Cardiac septum (tissue), 1 donor: ENCODE measurements at regions not wholly inside any gene's neighbourhood (a gene's known extent, or its start where the extent isn't known, plus 50 kb on each side); places are given as distances from the start of the nearest gene placed in this dataset.
"Not testable (repeated sequence)": the region's sequence is repeated elsewhere in the genome, so short reads cannot be mapped to it uniquely, and the experiment has no call there.

Experiments used
- DNase-seq: peaks from one replicate; pipeline ENCODE4 v3.0.0-alpha.2; 2020; ENCODE audit warnings: low spot score
- intact Hi-C: fragments of 100-400 bp; cut with DNase I; formaldehyde crosslinking; loops from one replicate; pipeline ENCODE4 v1.14.0; 2022
- donor health status: DM: no; HTN: no; CAD: no.

DNA sequence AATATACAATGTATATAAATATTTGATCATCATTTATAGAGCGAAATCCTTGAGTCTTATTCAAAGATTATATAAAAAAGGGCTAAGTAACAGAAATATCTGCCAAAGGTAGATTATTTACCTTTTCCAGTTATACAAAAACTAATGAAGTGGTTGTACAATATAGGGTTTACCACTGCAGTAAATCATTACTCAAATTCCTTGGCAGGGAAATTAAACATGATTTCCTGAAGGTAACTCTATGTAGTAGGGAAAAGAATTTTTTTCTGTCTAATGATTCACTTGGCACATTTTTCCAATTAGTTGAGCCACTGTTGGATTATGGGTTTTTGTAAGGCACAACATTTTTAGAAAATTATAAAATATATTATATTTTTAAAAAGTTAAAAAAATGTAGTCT, 129.6 kb downstream of the NR2F2 start:
- intact Hi-C loops: no loop called here
- no peak for DNase-seq

DNA sequence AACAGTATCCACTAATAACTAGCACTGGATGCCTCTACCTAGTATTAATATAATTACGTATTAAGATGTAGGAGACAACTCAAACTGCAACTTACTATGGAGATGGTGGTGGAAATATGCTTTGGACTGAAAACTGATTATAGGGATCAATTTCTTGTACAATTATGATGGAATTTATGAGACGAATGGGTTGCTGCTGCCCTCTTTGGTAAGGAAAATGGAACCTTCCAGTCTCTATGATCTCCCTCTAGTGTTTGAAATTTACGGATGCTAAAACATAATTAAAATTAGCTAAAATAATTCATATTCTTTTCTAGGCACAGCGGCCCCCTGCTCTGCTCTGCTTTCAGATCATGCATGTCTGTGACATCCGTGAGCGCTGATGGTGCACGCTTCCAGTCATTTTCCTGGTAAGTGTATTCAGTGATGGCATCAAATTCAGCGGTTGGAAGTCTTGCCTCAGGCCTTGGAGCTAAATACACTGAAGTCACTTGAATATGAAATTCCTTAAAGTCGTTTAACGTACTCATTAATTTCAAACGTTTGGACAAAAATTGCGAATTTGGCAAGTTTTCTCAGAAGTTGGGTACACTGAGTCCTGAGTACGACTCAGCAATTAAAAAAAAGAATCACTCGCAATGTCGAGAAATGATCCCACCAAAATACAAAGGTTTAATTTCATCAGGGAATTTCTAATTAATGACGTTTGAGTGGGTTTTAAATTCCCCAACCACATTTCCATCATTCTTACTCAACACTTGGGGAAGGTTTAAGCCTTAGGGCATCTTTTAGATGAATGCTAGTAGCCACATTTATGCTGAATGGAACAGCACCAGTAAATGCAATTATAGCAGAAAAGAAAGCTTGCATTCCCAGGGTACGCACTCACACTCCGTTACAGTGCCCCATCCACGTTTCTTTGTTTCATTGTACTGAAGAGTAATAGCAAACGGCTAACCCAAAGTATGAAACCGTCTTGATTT, 132.6 kb downstream of the NR2F2 start:
- intact Hi-C loops: no loop called here
- no peak for DNase-seq

DNA sequence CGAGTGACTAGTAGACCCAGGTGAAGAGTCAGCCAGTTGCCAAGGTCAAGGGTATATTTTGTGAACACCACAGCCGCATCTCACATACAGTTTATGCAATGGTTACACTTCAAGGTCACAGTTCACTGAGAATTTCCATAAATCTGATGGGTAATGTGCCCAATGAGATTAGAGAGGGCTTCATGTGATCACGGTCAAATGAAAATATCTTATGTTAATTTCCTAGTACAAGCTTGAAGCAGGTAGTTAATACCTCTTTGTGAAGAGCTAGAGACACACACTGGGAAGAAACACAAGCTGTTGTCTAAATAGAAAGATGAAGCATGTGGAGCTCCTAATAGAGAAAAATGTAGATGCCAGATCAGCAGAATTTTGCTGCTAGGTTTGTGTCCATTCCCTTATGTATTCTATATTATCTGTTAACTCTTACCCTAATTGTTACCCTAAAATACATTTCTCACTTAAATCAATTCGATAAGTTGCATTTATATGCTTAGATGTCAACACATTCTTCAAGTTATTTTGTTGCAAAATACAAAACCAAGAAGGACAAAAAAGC, 136.0 kb downstream of the NR2F2 start:
- no peak for DNase-seq
- intact Hi-C loops: no loop called here

DNA sequence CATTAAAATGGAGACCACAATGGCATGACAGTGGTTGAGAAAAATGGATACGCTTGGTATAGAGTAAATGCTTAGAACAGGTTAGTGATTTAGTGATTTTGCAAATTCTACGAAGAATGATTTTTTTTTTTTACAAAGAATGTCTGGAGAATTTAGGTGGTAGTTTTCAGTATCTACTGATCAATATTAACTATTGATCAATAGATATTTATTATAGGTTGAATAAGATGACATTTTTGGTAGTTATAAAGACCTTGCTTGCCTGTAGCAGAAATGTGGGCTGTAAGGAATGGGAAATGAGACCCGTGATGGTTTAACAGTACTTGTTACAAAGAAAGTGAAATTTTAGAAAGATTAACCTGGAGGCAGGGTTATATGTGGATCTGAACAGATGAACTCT, 137.5 kb downstream of the NR2F2 start:
- intact Hi-C loops: no loop called here

DNA sequence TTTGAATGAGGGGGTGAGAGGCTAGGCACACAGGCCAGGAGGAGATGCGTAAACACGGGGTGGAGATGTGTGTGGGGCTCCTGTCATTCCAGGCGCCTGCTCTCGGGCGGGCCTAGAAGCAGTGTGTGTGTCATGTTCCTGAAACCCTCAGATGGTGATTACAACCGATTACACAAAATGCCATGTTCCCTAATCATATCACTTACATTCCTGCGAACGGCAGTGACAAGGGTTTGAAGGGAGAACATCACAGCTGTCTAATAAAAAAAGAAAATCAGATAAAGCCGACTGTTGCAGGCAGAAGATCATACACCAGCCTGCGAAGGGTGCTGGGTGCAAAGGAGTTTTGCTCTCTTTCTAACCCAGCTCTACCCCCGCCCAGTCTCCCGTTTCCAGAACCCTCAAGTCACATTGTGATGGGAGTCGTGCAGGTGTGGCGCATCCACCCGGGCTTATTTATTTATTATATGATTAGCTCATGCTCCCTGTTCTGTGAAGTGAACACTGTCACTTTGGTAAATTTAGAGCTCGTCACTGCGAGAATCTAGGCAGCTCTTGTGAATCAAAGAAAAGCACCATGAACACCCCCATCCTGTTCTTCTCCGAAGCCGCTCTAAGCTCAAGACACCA, 140.3 kb downstream of the NR2F2 start:
- intact Hi-C loops: no loop called here
- no peak for DNase-seq

More for the DNA sequence above, 137.5 kb downstream of the NR2F2 start:
- DNase-seq: no peak

DNA sequence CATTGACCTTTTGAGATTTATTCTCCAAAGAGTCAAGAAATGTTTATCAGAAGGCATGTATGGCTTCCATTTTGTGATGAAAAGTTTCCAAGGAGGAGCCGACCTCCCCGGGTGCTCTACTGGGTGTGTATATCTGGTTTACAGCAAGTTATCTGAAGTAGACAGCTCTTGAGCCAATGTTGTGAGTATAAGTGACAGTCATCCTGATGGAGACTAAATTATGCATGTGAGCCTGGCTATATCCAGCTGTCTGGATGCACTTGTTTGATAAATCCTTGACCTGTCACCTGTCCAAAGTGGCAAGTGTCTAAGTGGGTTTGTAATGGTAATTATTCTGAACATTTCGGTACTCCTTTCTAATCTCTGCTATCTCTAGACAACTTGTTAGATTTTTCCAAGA, 142.2 kb downstream of the NR2F2 start:
- intact Hi-C loops: no loop called here
- no peak for DNase-seq

DNA sequence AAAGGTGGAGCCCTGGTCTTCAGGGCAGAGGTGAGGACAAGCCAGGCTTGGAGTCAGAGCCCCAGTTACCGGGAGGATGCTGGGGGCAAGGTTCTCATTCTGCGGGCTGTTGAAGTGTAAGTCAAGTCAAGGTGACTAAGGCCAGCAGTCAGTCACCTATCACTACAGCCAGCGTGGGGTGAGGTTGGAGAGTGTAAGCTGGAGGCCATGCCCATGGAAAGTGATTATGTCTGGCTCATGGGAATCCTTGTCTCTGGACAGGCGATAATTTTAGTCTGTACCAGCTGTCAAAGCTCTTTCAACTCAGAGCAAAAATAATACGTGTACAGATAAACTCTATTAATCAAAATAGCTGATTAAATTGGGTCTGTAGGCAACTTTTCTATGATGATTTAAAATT, 143.1 kb downstream of the NR2F2 start:
- intact Hi-C loops: no loop called here
- DNase-seq: no peak

DNA sequence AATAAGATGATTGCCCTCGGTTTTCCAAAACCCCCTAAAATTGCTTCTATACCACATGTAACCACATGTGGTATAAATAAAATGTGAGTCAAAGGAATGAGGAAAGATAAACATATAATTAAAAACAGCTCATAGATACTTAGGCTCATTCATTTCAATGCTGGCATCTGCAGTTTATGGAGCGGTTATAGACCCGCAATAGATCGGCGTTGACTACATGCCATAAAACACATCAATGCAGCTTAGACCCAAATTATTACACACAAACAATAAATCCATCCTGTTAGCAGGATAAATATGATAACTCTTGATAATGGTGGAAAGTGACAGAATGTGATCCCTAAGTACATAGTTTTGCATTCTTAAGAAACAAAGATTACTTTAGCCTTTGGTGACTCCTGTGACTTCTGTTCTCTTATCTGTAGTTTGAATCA, 143.7 kb downstream of the NR2F2 start:
- intact Hi-C loops: no loop called here

DNA sequence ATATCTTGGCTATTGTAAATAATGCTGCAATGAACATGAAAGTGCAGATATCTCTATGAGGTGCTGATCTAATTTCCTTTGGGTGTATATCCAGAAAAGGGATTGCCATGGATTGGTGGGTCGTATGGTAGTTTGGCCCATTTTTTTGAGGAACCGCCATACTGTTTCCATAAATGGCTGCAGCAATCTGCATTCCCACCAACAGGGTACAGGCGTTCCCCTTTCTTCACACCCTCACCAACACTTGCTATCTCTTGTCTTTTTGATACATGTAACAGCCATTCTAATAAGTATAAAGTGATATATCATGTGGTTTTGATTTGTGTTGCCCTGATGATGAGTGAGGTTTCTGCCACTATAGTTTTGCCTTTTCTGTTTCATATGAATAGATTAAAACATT, 146.7 kb downstream of the NR2F2 start:
- intact Hi-C loops: no loop called here
- DNase-seq: no peak

More for the DNA sequence above, 143.7 kb downstream of the NR2F2 start:
- DNase-seq: no peak

DNA sequence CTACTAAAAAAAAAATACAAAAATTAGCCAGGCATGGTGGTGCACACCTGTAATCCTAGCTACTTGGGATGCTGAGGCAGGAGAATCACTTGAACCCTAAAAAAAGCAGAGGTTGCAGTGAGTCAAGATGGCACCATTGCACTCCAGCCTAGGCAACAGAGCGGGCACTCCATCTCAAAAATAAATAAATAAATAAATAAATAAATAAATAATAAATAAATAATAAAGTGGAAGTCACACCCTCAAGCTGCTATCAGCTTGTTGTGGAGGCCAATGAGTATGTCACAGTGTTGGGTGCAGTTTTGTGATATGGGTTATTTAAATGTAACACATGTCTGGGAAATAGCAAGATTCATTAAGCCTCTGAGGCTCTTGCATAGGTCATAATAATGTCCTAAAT, 153.9 kb downstream of the NR2F2 start:
- intact Hi-C loops, DNase-seq: not testable (repeated sequence)

DNA sequence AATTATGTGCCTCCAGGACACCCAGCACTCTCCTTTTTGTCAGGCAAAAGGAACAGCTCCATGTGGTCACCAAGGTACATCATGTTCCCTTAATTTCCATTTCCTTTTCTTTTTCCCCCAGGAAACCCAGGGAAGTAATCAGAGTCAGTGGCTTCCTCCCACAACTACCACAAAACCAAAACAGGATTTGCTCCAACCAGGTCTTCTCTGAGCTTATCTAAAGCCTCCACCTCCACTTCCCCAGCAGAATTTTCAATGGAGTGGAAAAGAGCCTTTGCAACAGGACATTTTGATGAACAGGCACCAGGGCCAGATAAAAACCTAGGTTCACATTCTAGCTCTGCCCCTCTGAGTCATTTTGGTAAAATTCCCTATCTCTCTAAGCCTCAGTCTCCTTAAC, 154.3 kb downstream of the NR2F2 start:
- DNase-seq: no peak
- intact Hi-C loops: no loop called here

DNA sequence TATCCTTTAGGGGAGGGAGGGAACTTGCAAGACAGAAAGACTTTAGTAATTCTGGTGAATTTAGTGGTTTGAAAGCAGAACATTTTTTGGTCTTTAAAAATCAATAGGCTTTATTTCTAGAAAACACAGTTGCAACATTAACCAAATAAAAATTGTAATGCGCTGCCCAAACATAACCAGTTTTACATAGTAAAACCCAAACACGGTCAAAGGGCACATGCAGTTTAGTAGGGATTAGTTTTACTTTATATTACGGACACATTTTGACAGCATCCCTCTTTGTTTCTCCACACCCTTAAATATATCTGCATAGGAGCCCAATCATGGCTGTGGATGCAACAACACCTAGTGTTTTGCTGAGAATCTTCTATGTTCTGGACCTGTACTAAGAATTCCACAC, 156.7 kb downstream of the NR2F2 start:
- no peak for DNase-seq
- intact Hi-C loops: no loop called here

DNA sequence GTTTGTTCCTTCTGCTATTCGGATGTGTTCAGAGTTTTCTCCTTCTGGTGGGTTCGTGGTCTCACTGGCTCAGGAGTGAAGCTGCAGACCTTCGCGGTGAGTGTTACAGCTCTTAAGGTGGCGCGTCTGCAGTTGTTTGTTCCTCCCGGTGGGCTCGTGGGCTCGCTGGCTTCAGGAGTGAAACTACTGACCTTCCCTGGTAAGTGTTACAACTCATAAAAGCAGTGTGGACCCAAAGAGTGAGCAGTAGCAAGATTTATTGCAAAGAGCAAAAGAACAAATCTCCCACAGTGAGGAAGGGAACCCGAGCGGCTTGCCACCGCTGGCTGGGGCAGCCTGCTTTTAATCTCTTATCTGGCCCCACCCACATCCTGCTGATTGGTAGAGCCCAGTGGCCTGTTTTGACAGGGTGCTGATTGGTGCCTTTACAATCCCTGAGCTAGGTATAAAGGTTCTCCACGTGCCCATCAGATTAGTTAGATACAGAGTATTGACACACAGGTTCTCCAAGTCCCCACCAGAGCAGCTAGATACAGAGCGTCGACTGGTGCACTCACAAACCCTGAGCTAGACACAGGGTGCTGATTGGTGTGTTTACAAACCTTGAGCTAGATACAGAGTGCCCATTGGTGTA, 160.7 kb downstream of the NR2F2 start:
- intact Hi-C loops, DNase-seq: not testable (repeated sequence)

DNA sequence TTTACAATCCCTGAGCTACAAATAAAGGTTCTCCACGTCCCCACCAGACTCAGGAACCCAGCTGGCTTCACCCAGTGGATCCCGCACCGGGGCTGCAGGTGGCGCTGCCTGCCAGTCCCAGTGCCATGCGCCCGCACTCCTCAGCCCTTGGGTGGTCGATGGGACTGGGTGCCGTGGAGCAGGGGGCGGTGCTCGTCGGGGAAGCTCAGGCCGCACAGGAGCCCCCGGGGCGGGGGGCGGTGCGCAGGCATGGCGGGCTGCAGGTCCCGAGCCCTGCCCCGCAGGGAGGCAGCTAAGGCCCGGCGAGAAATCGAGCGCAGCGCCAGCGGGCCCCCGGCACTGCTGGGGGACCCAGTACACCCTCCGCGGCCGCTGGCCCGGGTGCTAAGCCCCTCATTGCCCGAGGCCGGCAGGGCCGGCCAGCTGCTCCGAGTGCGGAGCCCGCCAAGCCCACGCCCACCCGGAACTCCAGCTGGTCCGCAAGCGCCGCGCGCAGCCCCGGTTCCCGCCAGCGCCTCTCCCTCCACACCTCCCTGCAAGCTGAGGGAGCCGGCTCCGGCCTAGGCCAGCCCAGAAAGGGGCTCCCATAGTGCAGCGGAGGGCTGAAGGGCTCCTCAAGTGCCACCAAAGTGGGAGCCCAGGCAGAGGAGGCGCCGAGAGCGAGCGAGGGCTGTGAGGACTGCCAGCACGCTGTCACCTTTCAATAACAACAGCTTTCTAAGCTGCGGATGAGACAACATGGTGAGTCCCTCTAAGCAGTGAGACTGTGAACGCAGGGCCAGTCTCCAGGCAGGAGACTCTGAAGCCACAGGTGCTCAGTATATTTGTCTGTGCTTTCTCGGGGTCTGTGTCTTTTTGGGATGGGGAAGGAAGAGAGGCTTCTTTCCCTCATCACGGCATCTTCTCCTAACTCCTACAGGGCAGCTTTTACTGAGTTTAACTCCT, 161.5 kb downstream of the NR2F2 start:
- DNase-seq, intact Hi-C loops: not testable (repeated sequence)

DNA sequence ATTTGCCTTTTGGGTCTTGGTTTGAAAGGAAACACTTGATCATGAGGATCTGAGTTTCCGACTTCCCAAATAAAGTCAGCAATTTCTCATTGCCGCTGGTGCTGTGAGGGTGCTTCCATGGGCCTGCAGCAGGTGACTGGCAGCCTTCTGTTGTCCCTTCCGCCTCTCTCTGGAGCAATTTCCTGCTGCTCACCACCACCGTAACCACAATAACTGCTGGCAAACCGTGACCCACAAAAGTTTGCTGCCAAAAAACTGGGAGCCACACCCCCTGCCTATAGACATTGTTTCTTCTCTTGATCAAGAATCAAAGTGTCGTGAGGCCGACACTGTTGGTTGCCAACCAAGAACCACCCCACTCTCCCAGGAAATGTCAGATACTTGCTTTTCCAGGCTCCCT, 164.0 kb downstream of the NR2F2 start:
- no peak for DNase-seq
- intact Hi-C loops: no loop called here

DNA sequence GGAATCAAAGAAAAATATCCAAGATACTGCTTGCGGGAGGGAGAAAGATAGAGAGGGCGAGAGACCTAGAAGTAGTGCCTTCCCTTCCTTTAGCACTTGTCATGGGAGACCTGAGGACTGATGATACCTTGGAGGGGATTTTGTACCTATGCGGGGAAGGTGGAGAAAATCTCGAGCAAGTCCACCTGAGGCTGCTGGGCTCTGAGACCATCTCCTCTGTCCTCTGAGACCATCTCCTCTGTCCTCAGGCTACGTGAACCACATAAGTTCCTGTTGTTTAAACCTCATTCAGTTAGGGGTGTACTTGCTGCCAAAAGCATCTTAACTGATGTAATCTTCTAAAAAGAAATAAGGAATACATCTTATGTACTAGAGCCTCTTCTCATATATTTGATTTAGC, 164.9 kb downstream of the NR2F2 start:
- no peak for DNase-seq
- intact Hi-C loops: no loop called here

DNA sequence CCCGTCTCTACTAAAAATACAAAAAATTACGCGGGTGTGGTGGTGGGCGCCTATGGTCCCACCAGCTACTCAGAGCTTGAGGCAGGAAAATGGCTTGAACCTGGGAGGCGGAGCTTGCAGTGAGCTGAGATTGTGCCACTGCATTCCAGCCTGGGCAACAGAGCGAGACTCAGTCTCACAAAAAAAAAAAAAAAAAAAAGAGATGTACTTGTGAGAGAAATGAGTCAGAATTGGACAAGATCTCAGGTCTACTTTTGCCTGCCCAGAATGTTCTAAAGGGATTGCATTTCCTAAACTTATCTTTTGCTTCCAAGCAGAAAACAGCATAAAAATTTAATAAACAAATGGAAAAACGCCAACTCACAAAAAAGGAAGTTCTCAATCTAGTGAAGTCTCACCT, 167.5 kb downstream of the NR2F2 start:
- DNase-seq: no peak
- intact Hi-C loops: no loop called here

DNA sequence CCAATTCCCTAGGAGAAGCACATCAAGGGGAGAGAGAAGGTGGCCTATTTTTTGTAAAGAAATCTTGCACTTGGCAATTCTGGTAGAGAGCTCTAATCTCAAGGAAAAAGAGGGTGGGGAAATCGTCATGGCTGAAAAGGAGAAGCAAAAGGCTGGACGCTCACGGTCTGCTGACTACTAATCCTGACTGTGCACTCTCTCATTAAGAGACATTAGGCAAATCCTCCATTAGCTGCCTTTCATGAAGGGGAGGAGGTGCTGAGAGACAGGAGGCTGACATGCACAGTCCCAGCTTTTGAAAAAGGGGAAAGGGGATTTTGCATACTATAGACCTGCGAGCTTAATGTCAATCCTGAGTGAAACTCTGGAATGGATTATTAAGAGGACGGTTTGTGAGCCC, 170.0 kb downstream of the NR2F2 start:
- intact Hi-C loops: no loop called here
- no peak for DNase-seq

DNA sequence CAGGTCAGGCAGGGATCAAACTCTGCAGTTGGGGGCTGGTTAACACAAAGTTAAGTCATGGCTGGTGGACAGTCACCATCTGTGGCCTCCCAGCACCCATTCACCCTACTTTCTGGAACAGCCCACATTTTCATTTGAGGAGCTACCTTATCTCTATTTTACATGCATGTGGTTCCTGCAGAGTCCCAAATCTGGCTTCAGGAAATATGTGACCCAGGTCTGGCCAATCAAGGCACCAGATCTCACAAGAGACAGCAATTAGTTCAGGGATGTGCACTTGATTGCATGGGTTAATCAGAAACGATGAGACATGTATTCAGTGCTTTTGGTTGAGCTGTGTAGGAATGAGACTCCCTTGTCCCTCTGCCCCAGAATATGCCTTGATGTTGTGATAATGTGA, 170.9 kb downstream of the NR2F2 start:
- intact Hi-C loops: no loop called here
- DNase-seq: no peak
